ENCODE measurements at regions not wholly inside any gene's neighbourhood (a gene's known extent, or its start where the extent isn't known, plus 50 kb on each side); places are given as distances from the start of the nearest gene placed in this dataset.

DNA sequence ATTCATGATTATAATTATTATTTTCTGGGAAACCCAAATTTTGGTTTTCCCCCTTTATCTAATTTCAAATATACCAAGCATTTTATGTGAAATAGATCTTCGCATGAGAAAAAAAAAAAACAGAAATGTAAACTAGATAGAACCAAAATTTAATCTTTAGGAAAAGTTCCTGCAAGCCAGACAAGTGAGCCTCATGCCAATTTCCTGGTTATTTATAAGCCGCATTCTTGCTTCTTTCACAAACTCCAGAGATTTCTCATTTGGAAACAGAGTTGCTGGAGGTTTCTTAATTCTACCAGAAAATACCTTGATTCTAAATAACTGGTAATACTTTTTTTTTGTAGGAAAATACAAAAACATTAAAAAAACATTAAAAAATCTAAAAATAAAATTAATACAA is 690.4 kb upstream of the IGFBP3 start:
- DNase-seq (ENCODE audit: extremely low read depth, low read depth) = no peak
- no peak for TF ChIP-seq CTCF (IDR thresholded peaks at IDR 0.05; ENCODE audit: low read depth, low read length, missing control alignments)
- H3K4me3 ChIP-seq (replicated peaks; ENCODE audit: low read depth, low read length) = no peak overlapping the region

DNA sequence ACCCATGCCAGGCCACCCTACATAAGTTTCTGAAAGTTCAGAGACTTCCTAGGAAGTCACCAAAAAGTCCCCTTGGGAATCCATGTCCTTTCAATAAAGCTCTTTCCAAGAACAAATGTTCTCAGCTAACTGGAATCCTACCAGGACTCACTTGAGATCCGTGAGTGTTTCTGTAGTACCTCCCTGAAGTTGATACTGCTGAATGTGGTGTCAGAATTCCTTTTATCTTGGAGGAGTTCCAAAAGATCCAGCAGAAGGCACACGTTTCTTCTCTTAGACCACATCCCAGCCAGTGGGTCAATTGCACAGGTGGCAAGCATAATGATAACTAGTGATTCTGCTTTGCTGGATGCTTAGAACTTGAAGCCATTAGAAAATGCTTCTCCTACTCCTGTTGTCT is 689.7 kb upstream of the IGFBP3 start:
- TF ChIP-seq CTCF (IDR thresholded peaks at IDR 0.05; ENCODE audit: low read depth, low read length, missing control alignments) = no peak
- H3K4me3 ChIP-seq (replicated peaks; ENCODE audit: low read depth, low read length) = no peak overlapping the region
- DNase-seq (ENCODE audit: extremely low read depth, low read depth) = no peak

DNA sequence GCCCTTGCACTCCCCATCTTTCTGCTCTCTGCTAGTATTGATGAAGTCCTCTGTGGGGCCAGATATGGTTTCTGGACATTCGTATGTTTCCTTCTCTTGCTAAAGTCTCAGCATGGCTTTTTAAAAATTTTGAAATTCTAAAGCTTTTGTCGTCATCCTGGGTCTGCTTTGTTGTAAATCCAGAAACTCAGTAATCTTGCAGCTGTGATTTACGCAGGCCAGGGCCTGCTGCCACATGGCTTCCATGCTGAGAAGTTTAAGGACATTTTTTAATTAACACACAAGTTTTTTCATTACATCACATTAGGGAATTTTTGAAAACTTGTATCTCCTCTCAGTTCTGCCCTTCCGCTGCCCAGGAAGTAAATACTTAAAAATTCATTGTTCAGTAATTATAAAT is 686.1 kb upstream of the IGFBP3 start:
- TF ChIP-seq CTCF (IDR thresholded peaks at IDR 0.05; ENCODE audit: low read depth, low read length, missing control alignments) = no peak
- H3K4me3 ChIP-seq (replicated peaks; ENCODE audit: low read depth, low read length) = no peak overlapping the region
- no peak for DNase-seq (ENCODE audit: extremely low read depth, low read depth)

GRCh38 chr7:46606761-46607160 is 685.7 kb upstream of the IGFBP3 start:
- TF ChIP-seq CTCF (IDR thresholded peaks at IDR 0.05; ENCODE audit: low read depth, low read length, missing control alignments) = no peak

GRCh38 chr7:46604241-46604661 is 683.2 kb upstream of the IGFBP3 start:
- no peak overlapping the region for H3K4me3 ChIP-seq (replicated peaks; ENCODE audit: low read depth, low read length)
- DNase-seq (ENCODE audit: extremely low read depth, low read depth) = no peak
- no peak for TF ChIP-seq CTCF (IDR thresholded peaks at IDR 0.05; ENCODE audit: low read depth, low read length, missing control alignments)

More at GRCh38 chr7:46606761-46607160, 685.7 kb upstream of the IGFBP3 start:
- H3K4me3 ChIP-seq (replicated peaks; ENCODE audit: low read depth, low read length) = no peak overlapping the region
- DNase-seq (ENCODE audit: extremely low read depth, low read depth) = no peak

DNA sequence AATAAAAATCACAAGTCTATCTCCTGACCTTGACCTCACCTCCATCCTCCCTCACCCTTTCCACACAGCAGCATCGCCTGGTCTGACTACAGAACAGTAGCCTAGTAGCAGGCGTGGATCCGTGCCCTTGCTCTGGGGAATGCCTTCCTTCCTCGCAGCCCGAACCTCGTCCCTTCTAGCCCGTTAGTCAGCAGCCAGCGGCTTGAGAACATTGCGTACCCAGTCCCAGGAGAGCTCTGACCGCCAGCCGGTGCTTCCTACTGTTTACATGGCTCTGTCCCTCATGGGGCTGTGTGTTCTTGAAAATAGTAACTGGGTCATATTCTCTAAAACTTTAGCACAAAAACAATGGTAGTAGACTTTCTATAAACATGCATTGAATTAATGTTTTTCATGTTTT is 682.7 kb upstream of the IGFBP3 start:
- no peak for TF ChIP-seq CTCF (IDR thresholded peaks at IDR 0.05; ENCODE audit: low read depth, low read length, missing control alignments)
- H3K4me3 ChIP-seq (replicated peaks; ENCODE audit: low read depth, low read length) = no peak overlapping the region
- no peak for DNase-seq (ENCODE audit: extremely low read depth, low read depth)

- no peak for TF ChIP-seq CTCF (IDR thresholded peaks at IDR 0.05; ENCODE audit: low read depth, low read length, missing control alignments)
- no peak for DNase-seq (ENCODE audit: extremely low read depth, low read depth)
- H3K4me3 ChIP-seq (replicated peaks; ENCODE audit: low read depth, low read length) = no peak overlapping the region
Observed at GRCh38 chr7:46603296-46603752, 682.3 kb upstream of the IGFBP3 start.

Measured in HFF-Myc (cell line).